Activated CD4-positive, alpha-beta T cell treated with anti-CD3 and anti-CD28 coated beads for 4 hours (primary cell): ENCODE measurements at regions not wholly inside any gene's neighbourhood (a gene's known extent, or its start where the extent isn't known, plus 50 kb on each side); places are given as distances from the start of the nearest gene placed in this dataset.

Experiments
- DNase-seq, 2 donors: peaks; one replicate each; pipeline ENCODE4 v3.0.0-alpha.2; 2020

DNA sequence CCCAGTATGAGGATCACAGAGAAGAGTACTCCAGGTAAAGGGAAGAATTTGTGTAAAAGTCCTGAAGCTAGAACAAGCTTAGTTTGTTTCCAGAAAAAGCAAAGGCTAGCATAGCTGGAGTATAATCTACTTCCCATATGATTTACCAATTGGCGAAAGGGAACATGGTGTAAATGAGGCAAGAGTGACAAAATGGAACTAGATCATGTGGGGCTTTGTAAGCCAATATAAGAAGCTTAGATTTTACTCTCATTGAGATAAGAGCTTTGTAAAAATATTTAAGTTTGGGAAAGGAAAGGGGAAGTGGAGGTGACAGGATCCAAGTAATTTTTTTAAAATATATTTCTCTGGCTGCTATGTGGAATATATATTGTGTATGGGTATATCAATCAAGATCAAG is 234.9 kb downstream of the KCTD12 start:
- DNase-seq = no peak

DNA sequence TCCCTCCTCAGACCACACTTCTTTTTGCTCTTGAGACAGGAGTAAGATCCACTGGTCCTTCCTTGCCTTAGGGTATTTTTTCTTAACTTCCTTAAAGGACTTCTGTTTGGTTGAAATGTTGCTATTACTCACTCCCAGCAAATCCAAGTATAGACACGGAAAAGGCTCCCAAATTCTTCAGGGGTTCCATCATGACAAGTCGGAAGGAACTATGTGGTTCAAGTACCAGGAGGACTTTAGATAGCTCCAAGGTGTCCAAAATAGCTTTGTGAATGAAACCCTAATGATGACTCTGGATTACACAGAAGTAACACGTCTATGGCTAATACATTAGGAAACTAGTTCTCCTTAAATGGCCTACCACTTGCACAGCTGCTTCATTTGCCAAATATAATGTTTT is 238.7 kb downstream of the KCTD12 start:
- no peak for DNase-seq

DNA sequence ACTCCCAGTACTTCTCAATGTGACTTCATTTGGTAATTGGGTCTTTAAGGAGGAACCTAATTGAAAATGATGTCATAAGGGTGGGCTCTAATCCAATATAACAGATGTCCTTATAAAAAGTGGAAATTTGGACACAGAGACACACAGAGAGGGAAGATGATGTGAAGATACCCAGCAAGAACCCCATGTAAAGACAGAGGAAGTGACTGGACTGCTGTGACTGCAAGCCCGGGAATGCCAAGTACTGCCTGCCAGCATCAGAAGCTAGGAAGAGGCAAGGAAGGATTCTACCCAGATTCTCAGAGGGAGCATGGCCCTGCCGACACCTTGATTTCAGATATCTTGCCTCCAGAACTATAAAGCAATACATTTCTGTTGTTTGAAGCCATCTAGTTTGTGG is 239.3 kb downstream of the KCTD12 start:
- no peak for DNase-seq

DNA sequence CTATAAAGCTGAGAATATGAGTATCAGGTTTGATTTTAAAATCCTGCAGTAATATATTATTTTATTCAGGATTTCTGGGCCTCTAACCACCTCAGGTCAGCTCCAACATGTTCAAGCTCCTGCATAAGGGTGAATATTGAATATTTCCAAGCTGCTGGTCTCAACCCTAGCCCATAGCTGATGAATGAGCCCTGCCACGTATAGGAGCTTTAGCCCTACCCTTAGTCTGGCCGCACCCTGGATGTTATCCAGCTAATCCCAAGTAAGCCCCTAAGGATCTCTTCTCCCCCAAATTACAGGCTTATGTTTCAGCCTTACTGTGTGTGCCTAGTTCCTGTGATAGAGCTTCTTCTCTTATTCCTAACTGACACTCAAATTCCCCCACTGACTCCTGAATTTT is 240.6 kb downstream of the KCTD12 start:
- DNase-seq = no peak

DNA sequence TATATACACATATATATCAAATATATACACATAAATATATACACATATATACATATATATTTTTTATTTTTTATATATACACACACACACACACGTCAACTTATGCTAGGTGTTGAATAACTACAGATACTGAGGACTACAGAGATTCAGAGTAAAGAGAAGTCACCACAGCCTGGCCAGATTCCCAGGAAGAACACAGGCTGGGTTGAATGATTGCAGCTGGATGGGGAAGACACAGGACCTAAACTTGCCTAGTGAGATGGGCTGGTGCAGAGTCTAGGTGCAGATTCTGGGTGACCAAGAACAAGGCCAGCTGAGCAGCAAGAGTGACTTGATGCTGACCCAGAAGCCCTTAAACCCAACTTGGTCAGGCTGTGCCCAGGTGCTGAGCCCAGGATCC is 241.3 kb downstream of the KCTD12 start:
- no peak for DNase-seq

DNA sequence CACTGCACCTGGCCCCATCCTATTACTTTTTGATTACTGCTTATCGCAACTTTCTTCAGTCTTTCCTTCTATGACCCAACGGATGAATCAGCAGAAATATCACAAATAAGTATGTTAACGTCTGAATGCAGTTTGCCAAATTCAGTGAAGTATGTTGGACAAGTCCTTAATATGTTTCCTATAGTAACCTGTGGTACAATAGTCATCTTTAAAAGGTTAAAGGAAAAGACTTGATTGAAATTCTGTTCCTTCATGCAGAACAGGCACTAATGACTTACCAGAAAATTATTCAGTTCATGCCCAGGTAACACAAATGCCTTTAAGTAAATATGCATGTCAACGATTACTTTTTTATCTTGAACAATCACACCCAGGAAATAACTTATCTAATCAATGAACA is 242.6 kb downstream of the KCTD12 start:
- DNase-seq = no peak

DNA sequence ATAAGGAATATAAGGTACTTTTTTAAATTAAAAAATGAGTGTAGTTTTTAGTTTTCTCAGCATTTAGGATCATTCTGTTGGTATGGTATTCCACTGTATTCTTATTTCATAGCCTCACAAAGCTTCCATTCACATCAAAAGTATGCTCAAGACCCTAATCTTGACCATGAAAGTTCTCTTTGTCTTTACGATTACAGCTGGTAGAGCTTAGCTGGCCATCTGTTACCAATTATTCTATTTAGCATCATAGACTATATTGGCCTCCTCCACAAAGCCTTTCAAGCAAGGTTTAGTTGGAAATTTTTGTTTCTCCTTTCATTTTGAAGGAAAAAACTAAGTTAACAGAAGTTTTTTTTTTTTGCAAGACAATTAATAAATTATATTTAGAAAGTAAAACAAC is 245.1 kb downstream of the KCTD12 start:
- DNase-seq = no peak

DNA sequence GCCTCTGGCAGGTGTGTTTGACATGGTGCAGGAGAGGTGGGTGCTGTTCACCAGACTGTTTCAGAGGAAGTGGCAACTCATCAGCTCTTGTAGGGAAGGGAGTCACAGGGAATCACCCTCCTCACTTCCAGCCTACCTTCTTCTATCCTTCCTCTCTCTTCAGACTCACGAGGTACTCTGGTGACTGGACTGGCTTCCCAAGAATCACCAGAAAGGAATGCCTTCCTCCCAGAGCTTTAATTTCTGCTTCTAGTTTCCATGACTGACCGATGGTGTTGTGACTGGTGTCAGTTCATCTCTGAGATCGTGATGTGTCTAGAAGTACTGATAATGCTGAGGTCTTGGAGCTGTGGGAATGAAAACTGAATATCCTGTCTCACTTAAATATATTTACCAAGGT is 247.3 kb downstream of the KCTD12 start:
- no peak for DNase-seq

DNA sequence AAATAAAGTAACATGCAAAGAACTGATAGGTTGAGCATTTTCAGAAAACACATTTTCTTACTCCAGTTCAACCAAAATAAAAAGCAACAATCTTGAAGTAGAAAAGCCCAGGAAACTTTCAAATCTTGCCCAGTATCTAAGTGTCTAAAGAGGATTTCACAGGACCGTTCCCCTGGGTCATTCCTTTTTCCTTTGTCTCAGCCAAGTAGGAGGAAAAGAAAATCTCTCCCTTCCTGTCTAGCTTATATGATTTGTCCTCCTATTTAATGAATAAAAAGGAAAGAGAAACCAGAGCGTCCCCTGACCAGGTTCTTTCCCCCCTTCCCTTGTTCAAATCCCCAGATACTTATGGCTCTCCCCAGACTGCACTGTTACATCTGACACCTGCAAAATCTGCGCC is 248.0 kb downstream of the KCTD12 start:
- no peak for DNase-seq

DNA sequence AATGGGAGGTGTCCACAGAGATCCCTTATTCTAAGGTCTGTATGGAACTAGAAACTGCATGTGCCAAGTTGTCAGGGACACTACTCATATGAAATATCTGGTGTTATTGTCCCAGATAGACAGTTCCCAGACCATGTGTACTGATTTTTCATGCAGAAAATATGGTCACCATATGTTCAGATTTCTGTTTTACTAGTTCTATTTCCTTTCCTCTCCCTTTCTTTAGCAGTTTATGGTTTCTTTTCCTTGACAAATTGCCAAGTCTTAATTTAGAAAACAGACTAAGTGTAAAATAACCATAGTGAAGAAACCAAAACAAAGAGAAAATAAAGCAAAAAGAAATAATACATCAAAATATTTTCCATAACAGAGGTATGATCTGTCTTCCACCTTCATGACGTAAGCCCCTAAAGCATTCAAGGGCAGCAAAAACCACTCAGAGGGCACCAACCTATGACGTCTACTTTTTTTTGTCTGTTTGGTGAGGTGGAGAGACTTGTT is 248.5 kb downstream of the KCTD12 start:
- DNase-seq = no peak

DNA sequence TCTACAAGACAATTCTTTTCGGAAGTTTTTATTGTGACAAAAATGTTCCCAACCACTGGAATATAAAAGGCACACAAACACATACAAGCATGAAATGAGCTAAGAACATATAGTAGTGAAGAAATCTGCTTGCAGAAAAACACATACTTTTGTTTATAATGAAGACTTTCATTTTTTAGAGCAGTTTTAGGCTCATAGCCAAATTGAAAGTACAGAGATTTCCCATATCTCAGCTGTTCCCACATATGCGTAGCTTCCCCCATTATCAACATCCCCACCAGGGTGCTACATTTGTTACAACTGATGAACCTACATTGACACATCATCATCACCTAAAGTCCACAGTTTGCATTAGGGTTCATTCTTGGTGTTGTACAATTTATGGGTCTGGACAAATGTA is 249.4 kb downstream of the KCTD12 start:
- no peak for DNase-seq

DNA sequence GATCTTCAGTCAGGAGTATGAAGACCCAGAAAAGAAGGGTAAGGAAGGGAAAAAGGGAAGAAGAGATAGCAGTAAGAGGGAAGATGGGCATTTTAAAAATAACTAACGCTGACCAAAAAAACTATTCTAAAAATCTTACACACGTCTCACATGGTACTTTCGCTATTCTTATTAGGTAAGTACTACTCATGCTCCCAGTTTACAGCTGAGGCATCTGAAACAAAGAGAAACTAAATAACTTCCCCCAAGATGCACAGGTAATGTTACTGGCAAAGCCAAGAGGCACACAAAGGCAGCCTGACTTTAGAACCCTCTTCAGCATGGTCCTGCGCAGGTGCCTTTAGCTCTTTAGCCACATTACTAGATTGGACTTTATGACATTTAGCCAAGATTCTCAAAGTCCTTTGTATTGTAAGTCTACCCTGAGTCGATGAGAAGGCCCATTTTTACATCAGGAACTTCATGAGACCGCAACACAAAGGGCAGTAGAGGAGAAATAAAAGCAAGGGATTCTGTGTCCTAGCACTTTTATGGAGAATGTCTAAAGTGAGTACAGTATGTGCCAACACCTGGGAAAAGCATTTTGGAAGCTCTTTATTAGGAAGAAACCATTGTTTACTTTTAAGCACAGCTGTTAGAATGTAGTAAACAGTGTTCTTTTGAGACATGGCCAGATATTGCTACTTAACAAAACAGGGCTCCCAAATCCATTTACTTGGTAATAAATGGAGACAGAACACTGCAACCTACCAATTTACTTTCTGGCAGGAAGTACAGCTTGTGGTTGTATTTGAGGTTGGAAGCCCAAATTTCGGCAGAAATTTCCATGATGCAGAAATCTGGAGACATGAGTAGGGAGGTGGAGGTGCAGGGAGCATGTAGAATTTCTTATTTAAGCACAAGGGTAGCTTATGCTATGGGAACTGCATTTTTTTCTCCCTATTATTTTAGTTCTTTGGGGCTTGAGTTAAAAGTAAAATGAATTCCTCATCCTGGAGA is 250.7 kb downstream of the KCTD12 start:
- no peak for DNase-seq

DNA sequence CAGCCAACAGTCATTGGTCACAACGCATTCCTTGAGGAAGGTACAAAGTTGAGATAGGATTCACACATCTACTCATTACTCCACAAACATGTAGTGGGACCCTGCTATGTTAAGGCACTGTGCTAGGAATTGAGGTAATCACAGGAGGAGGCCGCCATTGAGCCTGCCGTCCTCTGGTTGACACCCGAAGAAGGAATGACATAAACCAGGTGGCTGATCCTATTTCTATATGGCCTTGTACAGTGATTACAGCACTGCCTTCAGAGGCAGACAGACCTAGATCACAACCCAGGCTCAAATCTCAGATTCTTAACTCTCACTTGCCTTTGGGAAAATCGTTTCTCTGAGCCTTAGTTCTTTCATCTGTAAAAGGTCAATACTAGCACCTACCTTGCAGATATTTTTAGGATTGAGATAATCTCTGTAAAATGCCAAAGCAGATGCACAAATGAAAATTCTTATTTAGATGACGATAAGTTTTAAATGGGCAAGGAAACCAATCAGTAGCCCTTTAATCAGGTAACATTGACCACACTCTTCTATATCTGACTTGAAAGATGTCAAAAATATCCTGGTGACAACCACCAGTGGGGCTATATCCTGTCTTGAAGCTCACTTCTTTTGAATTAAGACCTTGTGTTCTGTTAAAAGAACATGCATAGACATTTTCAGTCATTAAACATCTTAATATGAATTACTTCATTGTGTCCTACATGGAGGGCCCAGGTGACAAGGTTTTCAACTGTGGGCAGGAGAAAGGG is 251.6 kb downstream of the KCTD12 start:
- DNase-seq = no peak

DNA sequence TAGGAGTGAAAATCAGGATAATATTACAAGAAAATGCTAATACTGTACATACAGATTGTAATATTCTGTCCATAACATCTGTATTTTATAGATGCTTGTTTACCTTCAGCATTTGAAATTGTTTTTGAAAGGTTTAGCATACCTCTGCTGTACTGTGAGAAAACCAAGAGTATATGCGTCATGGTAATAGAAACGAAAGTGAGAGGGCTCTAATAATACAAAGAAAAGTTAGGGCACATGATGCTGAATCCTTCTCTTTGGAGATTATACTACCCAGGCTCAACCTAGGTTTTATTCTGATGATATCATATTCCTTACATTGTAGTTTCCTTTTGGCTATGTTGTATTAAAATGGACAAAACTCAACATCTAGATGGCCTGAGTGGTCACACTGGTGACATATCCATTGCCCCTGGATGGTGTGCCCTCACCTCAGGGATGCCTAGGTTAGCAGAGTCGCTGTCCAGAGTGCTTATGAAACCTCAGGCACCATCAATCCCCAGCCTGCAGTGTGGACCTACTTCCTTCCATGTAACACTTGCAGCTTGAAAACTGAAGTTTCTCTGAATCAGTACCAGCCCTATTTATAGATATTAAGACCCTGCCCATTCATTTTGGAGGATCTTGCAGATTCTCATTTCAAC is 253.7 kb downstream of the KCTD12 start:
- DNase-seq = no peak

DNA sequence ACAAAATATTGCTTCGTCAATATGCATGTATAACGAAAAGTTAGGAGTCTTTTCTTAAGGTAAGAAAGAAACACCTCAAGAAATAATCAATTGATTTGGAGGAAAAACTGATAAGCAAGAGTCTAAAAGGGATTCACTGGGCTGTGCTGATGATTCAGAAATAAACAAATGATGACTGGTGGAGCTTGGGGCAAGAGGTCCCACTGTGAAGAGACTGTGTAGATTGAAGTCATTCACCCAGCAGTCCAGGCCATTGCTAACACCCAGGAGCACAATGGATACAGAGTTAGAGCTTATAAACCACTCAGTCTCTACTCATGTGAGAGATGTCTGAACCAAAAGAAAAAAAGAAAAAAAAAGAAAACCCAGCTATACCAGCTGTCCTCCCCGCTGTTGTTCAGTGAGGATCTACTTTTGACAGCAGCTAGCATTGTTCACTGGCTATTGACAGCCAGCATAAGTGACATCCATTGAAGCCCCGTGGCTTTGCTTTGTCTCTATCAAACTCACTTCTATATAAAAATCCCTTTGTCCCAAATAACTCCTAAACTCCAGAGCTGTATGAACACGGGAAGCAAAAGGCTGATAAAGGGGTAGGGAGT is 255.5 kb downstream of the KCTD12 start:
- no peak for DNase-seq

DNA sequence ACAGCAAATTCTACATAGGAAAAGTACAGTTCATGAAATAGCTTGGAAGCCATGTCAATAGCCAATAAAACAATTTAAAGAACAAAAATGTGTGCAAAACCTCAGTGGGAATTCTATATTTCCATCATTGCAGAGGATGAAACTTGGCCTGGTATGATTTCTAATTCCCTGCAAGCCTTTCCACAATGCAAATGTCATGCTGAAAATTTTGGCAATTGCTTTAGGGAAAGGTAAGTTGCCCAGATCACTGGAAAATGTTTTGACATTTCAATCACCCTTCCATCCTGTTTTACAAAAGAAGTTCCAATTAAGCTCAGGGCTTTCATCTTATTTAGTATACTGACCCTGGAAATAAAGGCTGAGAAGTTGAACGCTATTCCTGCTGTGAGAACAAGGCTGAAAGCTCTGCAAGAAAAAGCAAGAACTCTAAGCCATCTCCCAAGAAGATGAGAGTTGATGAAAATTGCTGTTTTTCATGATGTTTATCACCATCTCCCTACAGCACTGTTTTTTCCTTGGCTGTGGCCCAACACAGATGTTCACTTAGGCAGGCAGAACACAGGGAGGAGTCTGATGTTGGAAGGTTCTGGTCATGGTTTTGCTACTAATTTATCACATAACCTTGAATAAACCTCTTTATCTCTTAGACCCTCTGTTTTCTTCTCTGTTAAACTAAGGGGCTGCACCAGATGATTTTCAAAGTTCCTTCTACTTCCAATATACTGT is 263.7 kb downstream of the KCTD12 start:
- no peak for DNase-seq

DNA sequence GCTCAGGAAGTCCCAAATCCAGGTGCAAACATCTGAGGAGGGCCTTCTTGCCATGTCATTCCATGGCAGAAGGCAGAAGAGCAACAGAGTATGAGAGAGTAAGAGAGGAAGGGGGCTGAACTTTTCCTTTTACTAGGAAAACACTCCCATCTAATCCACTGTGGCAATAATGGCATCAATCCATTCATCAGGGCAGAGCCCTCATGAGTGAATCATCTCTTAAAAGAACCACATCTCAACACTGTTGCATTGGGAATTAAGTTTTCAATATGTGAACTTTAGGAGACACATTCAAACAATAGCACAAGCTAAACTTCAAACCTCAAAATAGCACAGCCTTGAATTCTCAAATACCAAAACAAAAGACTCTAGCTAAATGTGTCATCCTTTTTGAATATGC is 264.5 kb downstream of the KCTD12 start:
- DNase-seq = no peak

DNA sequence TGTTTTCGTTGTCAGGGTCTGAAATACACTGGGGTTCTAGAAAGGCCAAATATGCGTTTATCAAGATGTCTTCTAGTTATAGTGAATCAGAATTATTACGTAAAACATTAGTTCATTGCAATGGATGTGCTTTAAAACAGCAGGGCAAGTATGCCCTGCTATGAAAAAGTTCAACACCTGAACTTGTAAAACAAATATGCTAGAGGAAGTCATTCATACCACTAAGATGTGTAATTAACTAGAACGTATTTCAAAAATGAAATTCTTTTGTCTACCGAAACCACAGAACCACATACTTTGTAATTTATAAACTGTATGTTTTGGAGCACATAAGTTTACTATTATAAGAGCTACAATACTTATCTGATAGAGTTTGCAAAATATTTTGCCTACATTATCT is 266.2 kb downstream of the KCTD12 start:
- no peak for DNase-seq

DNA sequence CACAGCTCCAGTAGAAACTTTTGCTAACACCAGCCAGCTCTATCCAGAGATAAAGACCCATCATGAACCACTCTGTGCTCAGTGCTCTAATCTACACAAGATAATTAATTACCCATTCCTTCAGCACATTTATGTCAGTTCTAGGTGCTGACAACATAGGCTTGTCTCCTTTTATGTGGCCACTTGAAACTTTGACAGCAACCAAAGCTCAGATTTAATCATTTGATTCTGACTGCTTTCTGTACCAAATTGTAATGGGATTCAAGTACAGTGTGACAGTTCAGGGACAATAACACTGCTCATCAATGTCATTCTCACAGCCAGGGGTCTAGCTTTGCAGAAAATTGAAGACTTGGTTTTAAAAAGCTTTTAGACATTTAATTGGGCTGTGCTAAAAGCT is 266.6 kb downstream of the KCTD12 start:
- no peak for DNase-seq

DNA sequence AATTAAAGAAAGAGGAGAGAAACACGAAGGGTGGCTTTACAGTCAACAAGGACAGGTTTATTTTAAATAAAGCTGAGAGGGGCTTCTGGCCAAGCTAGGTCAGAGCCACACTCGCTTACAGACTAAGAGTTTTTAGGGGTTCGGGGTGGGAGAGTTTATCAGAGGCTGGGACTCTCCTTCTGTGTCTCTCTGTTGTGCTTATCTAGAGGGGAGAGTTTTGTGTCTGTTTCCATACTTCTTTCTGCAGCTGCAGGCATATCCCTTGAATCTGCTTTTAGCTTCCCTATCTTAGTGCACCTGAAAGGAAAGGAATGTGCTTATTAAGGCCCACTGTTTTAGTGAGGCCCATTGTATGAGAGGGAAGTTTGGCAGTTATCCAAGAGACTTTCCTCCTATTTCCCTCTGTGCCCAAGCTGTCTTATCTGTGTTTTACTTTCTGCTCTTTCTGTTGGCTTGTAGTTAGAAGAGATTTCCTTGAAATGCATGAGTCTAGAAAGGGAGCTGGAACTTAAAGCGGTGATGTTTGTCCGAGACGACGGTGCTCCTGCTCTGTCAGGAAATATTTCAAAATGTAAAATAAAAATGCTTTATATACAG is 275.3 kb downstream of the KCTD12 start:
- no peak for DNase-seq

DNA sequence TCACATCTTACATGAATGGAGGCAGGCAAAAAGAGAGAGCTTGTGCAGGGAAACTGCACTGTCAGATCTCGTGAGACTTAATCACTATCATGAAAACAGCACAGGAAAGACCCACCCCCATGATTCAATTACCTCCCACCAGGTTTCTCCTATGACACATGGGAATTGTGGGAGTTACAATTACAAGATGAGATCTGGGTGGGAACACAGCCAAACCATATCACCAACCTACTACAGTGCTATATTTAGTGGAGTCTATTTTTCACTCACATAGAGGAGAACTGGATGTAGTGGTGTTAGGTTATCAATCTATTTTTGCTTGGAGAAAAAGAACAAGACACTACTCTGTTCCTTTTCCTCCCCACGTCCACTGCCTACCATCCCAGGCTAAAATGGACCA is 276.6 kb downstream of the KCTD12 start:
- no peak for DNase-seq

DNA sequence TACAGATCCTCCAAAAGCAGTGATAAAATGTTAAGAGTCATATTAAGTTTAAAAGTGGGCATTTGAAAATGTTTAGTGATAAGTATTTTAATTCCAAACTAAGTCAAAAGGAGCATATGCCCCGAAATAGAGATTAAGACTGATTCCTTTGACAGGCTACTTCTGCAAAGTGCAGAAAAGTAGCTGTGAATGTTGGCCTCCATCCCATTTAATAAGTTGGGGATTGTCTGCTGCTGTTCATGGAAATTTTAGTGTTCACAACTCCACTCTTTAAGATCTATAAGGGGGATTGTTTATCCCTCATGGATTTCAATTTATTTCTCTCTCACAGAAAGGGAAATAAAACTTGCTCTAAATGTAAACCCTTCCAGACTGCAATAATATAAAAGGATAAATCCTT is 278.3 kb downstream of the KCTD12 start:
- DNase-seq = no peak
